ENCODE measurements at regions not wholly inside any gene's neighbourhood (a gene's known extent, or its start where the extent isn't known, plus 50 kb on each side); places are given as distances from the start of the nearest gene placed in this dataset.

- Histone ChIP-seq H3K79me2 (ENCODE audit: insufficient read depth, low read length) (no peaks in the 10 kb centered on the region), H3K9me3 (ENCODE audit: insufficient read depth, low read depth, low read length) (no peaks in the 10 kb centered on the region), H3K36me3 (ENCODE audit: insufficient read depth, low read length) (no peaks in the 10 kb centered on the region), H3K27me3 (ENCODE audit: insufficient read depth, low read length) (no peaks in the 10 kb centered on the region), H4K20me1 (ENCODE audit: insufficient read depth, low read length) (no peaks in the 10 kb centered on the region), H3K4me2 (ENCODE audit: low read length) (no peak overlapping the region), H3K4me1 (ENCODE audit: insufficient read depth, low read length) (no peaks in the 10 kb centered on the region), H3K27ac (ENCODE audit: low read depth, low read length) (no peak overlapping the region), H2AFZ (ENCODE audit: low read depth, low read length) (no peak overlapping the region), H3K9ac (ENCODE audit: low read length) (no peak overlapping the region), H3K4me3 (ENCODE audit: insufficient read depth, low read depth, low read length) (no peak overlapping the region)
- Mint-ChIP-seq H3K36me3 (ENCODE audit: low read depth, unreplicated experiment) (no peaks in the 10 kb centered on the region), H3K27ac (ENCODE audit: unreplicated experiment) (no peak overlapping the region), H3K9me3 (ENCODE audit: unreplicated experiment) (peaks cover 2% of the 10 kb centered on the region), H3K4me3 (ENCODE audit: unreplicated experiment) (no peak overlapping the region), H3K27me3 (ENCODE audit: low read depth, unreplicated experiment) (no peaks in the 10 kb centered on the region), H3K4me1 (ENCODE audit: low read depth, unreplicated experiment) (no peaks in the 10 kb centered on the region)
- FAIRE-seq (no peak), DNase-seq (ENCODE audit: low read depth) (no peak)
- TF ChIP-seq, protein P1, sequence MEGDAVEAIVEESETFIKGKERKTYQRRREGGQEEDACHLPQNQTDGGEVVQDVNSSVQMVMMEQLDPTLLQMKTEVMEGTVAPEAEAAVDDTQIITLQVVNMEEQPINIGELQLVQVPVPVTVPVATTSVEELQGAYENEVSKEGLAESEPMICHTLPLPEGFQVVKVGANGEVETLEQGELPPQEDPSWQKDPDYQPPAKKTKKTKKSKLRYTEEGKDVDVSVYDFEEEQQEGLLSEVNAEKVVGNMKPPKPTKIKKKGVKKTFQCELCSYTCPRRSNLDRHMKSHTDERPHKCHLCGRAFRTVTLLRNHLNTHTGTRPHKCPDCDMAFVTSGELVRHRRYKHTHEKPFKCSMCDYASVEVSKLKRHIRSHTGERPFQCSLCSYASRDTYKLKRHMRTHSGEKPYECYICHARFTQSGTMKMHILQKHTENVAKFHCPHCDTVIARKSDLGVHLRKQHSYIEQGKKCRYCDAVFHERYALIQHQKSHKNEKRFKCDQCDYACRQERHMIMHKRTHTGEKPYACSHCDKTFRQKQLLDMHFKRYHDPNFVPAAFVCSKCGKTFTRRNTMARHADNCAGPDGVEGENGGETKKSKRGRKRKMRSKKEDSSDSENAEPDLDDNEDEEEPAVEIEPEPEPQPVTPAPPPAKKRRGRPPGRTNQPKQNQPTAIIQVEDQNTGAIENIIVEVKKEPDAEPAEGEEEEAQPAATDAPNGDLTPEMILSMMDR (IDR thresholded peaks at IDR 0.05; ENCODE audit: insufficient read depth, low read depth, low read length), result no peak
- no peak for TF ChIP-seq EZH2 (IDR thresholded peaks at IDR 0.05; ENCODE audit: insufficient read depth, low read length)
These were observed 514.2 kb downstream of the KCTD16 start for GRCh38 chr5:144684899-144685298.

DNA sequence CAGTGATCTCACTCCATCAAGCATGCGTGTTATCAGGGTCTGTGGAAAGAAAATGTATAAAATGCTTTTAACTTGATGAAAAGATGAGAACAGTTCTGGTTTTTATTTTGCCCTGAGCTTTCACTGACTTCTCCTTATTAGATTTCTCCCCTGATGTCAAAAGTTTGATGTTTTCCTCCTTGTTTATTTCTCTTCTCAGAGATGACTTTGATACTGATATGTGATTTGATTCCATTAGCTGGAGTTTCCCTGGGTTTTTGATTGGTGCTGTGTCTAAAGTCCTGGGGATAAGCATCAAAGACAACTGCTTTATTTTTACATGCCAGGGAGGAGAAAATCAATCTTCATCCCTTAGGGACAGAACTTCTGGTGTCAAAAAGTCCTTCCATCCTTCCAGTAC is 510.0 kb downstream of the KCTD16 start:
- Histone ChIP-seq H3K79me2 (ENCODE audit: insufficient read depth, low read length) (no peaks in the 10 kb centered on the region), H3K27ac (ENCODE audit: low read depth, low read length) (no peak overlapping the region), H2AFZ (ENCODE audit: low read depth, low read length) (no peak overlapping the region), H4K20me1 (ENCODE audit: insufficient read depth, low read length) (no peaks in the 10 kb centered on the region), H3K9me3 (ENCODE audit: insufficient read depth, low read depth, low read length) (no peaks in the 10 kb centered on the region), H3K9ac (ENCODE audit: low read length) (no peak overlapping the region), H3K27me3 (ENCODE audit: insufficient read depth, low read length) (no peaks in the 10 kb centered on the region), H3K36me3 (ENCODE audit: insufficient read depth, low read length) (no peaks in the 10 kb centered on the region), H3K4me1 (ENCODE audit: insufficient read depth, low read length) (no peaks in the 10 kb centered on the region), H3K4me2 (ENCODE audit: low read length) (no peak overlapping the region), H3K4me3 (ENCODE audit: insufficient read depth, low read depth, low read length) (no peak overlapping the region)
- Mint-ChIP-seq H3K36me3 (ENCODE audit: low read depth, unreplicated experiment) (no peaks in the 10 kb centered on the region), H3K27me3 (ENCODE audit: low read depth, unreplicated experiment) (no peaks in the 10 kb centered on the region), H3K4me1 (ENCODE audit: low read depth, unreplicated experiment) (no peaks in the 10 kb centered on the region), H3K4me3 (ENCODE audit: unreplicated experiment) (no peak overlapping the region), H3K27ac (ENCODE audit: unreplicated experiment) (no peak overlapping the region), H3K9me3 (ENCODE audit: unreplicated experiment) (no peaks in the 10 kb centered on the region)
- TF ChIP-seq, protein P1 (IDR thresholded peaks at IDR 0.05; ENCODE audit: insufficient read depth, low read depth, low read length), result no peak
- TF ChIP-seq EZH2 (IDR thresholded peaks at IDR 0.05; ENCODE audit: insufficient read depth, low read length), result no peak
- FAIRE-seq (no peak), DNase-seq (ENCODE audit: low read depth) (no peak)

DNA sequence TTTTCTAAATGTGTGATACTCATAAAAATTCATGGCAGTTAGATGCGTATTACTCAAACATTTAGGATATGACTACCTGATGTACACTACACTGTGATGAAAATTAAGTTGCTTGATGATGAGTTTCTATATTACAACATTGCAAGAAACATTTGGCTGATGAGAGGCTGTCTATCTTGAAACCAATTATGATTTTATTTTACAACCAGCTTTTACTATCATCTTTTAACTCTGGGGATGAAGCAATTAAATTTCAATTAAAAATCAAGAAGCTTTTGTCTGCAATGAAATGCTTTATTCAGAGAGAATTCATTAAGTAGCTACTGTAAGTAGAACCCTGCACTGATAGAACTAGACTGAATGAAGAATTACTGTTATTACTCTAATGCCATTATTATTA is 500.4 kb downstream of the KCTD16 start:
- Histone ChIP-seq H3K36me3 (ENCODE audit: insufficient read depth, low read length) (no peaks in the 10 kb centered on the region), H4K20me1 (ENCODE audit: insufficient read depth, low read length) (no peaks in the 10 kb centered on the region), H3K9me3 (ENCODE audit: insufficient read depth, low read depth, low read length) (no peaks in the 10 kb centered on the region), H3K27ac (ENCODE audit: low read depth, low read length) (no peak overlapping the region), H3K4me1 (ENCODE audit: insufficient read depth, low read length) (no peaks in the 10 kb centered on the region), H3K79me2 (ENCODE audit: insufficient read depth, low read length) (no peaks in the 10 kb centered on the region), H3K27me3 (ENCODE audit: insufficient read depth, low read length) (no peaks in the 10 kb centered on the region), H3K9ac (ENCODE audit: low read length) (no peak overlapping the region), H3K4me3 (ENCODE audit: insufficient read depth, low read depth, low read length) (no peak overlapping the region), H3K4me2 (ENCODE audit: low read length) (no peak overlapping the region), H2AFZ (ENCODE audit: low read depth, low read length) (no peak overlapping the region)
- Mint-ChIP-seq H3K4me3 (ENCODE audit: unreplicated experiment) (no peak overlapping the region), H3K27ac (ENCODE audit: unreplicated experiment) (no peak overlapping the region), H3K36me3 (ENCODE audit: low read depth, unreplicated experiment) (no peaks in the 10 kb centered on the region), H3K9me3 (ENCODE audit: unreplicated experiment) (no peaks in the 10 kb centered on the region), H3K27me3 (ENCODE audit: low read depth, unreplicated experiment) (no peaks in the 10 kb centered on the region), H3K4me1 (ENCODE audit: low read depth, unreplicated experiment) (peaks cover 2% of the 10 kb centered on the region)
- FAIRE-seq, result no peak
- DNase-seq (ENCODE audit: low read depth), result no peak
- TF ChIP-seq, protein P1 (IDR thresholded peaks at IDR 0.05; ENCODE audit: insufficient read depth, low read depth, low read length), result no peak
- no peak for TF ChIP-seq EZH2 (IDR thresholded peaks at IDR 0.05; ENCODE audit: insufficient read depth, low read length)

Data from astrocyte (in vitro differentiated cells and primary cell).